HUDEP-2 (cell line): ENCODE measurements at regions not wholly inside any gene's neighbourhood (a gene's known extent, or its start where the extent isn't known, plus 50 kb on each side); places are given as distances from the start of the nearest gene placed in this dataset.

Source experiments
- DNase-seq, 76 experiments: peaks; one replicate each; lab custom pipeline; 2025; ENCODE audit not compliant: unreplicated experiment in 76 of 76; lab: John Stamatoyannopoulos, UW

GRCh38 chr3:8189051-8189450 is 312.6 kb upstream of the LMCD1 start:
- no peak for DNase-seq

DNA sequence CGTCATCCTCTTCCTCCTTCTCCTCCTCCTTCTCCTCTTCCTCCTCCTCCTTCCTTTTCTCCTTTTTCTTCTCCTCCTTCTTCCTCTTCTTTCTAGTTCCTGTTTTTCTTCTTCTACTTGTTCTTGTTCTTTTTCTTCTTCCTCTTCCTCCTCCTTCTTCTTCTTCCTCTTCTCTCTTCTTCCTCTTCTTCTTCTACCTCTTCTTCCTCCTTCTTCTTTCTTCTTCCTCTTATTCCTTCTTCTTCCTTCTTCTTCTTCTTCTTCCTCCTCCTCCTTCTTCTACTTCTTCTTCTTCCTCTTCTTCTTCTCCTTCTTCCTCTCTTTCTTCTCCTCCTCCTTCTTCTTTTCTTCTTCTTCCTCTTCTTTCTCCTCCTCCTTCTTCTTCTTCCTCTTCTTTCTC is 310.2 kb upstream of the LMCD1 start:
- no peak for DNase-seq

- DNase-seq = no peak
These were observed 304.2 kb upstream of the LMCD1 start for GRCh38 chr3:8197384-8197783.

DNA sequence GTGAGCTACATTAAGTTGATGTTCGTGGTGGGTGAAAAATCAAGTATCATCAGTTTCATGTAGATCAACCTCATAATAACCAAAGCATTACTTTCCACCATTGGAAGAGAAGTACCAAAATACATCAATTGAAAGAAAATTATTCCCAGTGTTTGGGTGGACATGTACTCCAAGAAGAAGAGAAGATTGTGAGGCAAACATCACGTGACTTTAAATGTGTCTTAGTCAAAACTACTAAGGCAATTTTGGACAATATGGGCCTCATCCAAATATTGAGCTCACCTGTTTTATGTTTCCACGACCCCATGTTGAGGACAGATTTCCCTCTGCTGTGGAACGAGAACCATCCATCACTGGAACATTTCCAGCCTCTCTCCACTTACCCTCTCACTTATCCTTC is 303.0 kb upstream of the LMCD1 start:
- no peak for DNase-seq

- no peak for DNase-seq
These were observed 300.6 kb upstream of the LMCD1 start for GRCh38 chr3:8200996-8201395.

DNA sequence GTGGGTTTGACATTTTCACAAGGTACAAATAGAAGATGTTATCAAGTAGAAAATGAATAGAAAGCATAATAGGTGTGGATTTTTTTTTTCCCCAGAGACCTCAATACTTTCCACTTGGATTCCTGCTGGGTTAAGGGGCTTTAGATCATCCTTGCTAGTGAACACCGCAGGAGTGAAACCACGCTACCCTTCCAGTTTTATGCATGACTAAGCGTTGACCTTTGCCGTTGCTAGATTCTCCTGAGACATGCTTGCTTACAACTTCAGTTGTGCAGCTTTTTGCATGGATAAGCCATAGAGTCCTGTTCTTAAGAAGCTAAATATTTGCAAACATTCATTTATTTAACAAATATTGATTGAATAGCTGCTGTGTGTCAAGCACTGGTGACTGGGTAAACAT is 299.7 kb upstream of the LMCD1 start:
- DNase-seq = no peak

DNA sequence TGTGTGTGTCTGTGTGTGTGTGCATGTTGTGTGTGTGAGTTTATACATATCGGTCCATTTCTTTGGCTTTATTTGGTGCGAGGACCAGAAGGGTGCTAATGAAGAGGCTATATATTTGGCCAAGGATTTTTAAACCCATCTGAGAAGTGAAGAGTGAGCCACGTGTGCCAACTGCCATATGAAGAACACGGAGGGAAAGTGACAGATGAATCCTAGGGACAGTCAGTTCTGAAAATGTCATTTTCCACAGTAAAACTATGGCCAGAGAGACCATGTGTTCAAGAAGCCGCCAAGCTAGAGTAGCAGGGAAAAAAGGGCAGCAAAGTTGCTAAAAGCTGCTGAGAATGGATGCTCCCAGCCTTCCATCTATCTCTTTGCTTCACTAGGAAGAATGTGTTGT is 297.3 kb upstream of the LMCD1 start:
- no peak for DNase-seq

GRCh38 chr3:8204853-8205650 is 296.6 kb upstream of the LMCD1 start:
- DNase-seq = no peak

GRCh38 chr3:8205881-8206280 is 295.7 kb upstream of the LMCD1 start:
- no peak for DNase-seq

DNA sequence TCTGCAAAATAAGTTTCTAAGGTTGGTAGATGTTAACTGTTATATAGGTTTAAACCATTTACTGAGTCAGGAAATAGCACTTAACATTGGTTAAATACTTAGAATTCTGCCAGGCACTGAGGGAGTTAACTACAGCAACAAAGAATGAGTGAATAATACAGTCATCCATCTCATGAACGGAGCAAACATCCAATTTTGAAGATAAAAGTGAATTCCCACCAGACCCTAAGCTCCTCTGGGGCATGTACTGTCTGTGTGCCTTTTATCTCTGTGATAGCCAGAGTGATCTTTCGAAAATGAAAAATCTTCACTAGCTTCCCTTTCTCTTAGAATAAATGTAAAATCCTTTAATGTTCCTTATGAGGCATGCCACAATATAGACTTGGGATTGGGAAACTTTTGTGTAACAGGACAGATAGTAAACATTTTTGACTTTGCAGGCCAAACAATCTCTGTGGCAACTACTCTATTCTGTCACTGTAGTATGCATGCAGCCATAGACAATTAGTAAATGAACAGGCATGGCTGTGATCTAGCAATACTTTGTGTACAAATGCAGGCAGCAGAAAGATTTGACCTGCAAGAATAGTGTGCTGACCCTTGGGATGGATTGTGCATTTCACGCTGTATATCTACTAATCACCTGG is 294.5 kb upstream of the LMCD1 start:
- no peak for DNase-seq

- DNase-seq = no peak
These were observed 290.7 kb upstream of the LMCD1 start for GRCh38 chr3:8210882-8211341.

- peak in 1 of 76 experiments; percentile 2 for DNase-seq
These were observed 288.8 kb upstream of the LMCD1 start for GRCh38 chr3:8212794-8213193.

DNA sequence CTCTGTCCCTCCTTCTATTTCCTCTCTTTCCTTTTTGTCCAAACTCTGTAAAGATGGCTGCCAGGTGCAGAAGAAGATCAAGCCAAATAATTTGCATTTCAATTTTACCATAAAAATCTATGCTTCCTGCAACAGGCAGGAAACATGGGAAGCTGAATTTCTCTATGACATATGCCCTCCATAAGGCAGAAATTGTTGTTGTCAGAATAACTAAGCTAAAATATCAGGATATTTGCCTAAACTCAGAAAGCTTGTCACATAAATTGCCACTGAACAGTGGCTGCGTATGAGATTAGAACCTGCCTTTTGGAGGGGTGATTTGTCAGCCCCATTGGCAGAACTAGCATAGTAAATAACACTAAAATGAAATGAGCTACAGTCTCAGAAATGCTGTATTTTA is 288.3 kb upstream of the LMCD1 start:
- no peak for DNase-seq

DNA sequence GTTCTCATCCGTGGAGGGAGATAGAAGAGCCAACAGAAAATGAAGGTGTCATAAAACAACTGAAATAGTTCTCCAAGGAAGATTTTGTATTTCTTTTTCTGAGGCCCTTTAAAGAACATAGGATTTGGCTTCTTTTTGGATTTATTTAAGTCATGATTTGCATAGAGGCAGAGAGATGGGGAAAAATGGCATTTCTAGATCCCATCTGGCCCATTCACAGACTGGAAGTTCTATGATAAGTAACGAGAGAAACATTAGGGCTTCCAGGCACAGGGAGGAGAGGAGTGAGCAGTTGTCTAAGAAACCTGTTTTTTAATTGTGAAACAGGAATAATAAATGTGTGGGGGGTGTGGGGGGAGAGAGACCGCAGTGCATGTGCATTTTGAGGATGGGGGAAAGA is 285.8 kb upstream of the LMCD1 start:
- DNase-seq = no peak

GRCh38 chr3:8218353-8218940 is 283.2 kb upstream of the LMCD1 start:
- no peak for DNase-seq

DNA sequence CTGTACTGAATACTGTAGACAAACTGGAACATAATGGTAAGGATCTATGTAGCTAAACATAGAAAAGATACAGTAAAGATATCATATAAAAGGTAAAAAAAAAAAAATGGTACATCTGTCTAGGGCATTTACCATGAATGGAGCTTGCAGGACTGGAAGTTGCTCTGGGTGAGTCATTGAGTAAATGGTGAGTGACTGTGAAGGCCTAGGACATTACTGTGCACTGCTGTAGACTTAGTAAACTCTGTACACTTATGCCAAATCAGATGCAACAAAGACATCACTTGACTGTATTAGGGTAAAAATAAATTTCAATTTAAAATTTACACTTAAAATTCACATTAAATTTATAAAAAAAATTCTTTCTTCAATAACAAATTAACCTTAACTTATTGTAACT is 281.3 kb upstream of the LMCD1 start:
- no peak for DNase-seq

- no peak for DNase-seq
These were observed 277.9 kb upstream of the LMCD1 start for GRCh38 chr3:8223766-8224165.

- DNase-seq = no peak
These were observed 276.7 kb upstream of the LMCD1 start for GRCh38 chr3:8224941-8225340.

DNA sequence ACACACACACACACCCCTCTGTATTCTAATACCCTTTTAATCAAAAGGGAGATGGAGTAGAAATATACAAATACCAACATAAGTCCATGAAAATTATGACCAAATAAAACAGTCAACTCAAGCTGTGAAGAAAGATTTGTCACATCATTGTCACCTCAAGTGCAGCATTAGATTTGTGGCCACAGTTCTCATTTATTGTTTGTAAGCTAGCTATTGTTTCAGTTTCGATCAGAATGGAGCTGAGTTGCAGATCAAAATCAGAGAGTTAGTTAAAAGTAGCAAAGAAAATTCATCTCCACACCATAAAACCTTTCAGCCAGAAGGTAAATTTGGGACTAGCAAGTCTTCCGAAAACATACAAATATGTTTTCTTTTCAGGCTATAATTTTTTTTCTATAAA is 267.7 kb upstream of the LMCD1 start:
- no peak for DNase-seq

DNA sequence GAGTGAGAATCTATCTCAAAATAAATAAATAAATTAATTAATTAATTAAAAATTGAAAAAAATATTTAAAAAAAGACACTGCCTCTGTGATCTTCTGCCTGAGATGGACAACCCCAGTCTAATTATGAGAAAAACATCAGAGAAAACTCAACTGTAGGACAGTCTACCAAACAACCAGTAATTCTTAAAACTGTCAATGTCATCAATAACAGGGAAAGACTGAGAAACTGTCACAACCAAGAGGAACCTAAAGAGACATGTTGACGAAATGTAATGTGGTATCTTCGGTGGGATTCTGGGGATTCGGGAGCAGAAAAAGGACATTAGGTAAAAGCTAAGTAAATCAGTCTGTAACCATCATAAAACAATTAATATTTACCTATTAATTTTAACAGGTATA is 265.4 kb upstream of the LMCD1 start:
- no peak for DNase-seq

DNA sequence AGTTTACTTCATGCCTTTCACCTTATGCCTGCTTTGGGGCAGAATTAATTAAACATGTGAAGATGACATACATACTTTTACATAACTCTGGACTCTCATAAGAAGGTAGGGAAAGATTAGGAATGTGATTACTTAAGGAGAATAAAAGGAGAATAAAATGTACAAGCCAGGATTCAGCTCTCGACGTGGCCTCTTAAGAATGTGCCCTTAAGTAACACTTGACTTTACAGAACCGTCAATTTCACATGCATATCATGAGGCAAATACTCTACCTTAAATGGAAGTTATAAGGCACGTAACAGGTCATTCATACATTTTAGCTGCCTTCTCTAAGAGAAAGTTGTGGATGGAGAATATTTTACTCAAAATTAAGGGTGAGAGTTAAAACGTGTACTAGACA is 263.7 kb upstream of the LMCD1 start:
- DNase-seq = no peak

GRCh38 chr3:8238432-8238831 is 263.2 kb upstream of the LMCD1 start:
- no peak for DNase-seq
